Adipocyte (in vitro differentiated cells): ENCODE measurements at regions not wholly inside any gene's neighbourhood (a gene's known extent, or its start where the extent isn't known, plus 50 kb on each side); places are given as distances from the start of the nearest gene placed in this dataset.

Experiments used
- DNase-seq: peaks from one replicate; pipeline ENCODE4 v3.0.0-alpha.2; 2015; ENCODE audit warnings: low read depth
- H3K27me3 ChIP-seq: replicated peaks from 2 replicates; pipeline ENCODE4 v1.7.0; 2013; ENCODE audit warnings: mild to moderate bottlenecking, low read length, moderate library complexity; ENCODE audit not compliant: control insufficient read depth, insufficient read depth
- H3K36me3 ChIP-seq: 2 replicates; pipeline ENCODE4 v1.7.0; 2013; ENCODE audit warnings: low read length, mild to moderate bottlenecking, moderate library complexity; ENCODE audit not compliant: control insufficient read depth, insufficient read depth, severe bottlenecking
- H3K4me1 ChIP-seq: 2 replicates; pipeline ENCODE4 v1.7.0; 2013; ENCODE audit warnings: mild to moderate bottlenecking, low read length, moderate library complexity; ENCODE audit not compliant: control insufficient read depth, insufficient read depth
- H3K4me3 ChIP-seq: 2 replicates; pipeline ENCODE4 v1.7.0; 2013; ENCODE audit warnings: mild to moderate bottlenecking, low read length, moderate library complexity
- H3K9ac ChIP-seq: 2 replicates; pipeline ENCODE4 v1.7.0; 2013; ENCODE audit warnings: mild to moderate bottlenecking, low read length, moderate library complexity
- H3K9me3 ChIP-seq: 2 replicates; pipeline ENCODE4 v1.7.0; 2013; ENCODE audit warnings: mild to moderate bottlenecking, low read length, moderate library complexity; ENCODE audit not compliant: control insufficient read depth

- H3K27me3 ChIP-seq, result no peaks in the 10 kb centered on the region
- H3K4me3 ChIP-seq, result no peak overlapping the region
- no peak overlapping the region for H3K9ac ChIP-seq
- H3K9me3 ChIP-seq, result no peaks in the 10 kb centered on the region
- no peaks in the 10 kb centered on the region for H3K36me3 ChIP-seq
- DNase-seq, result no peak
- peaks cover 8% of the 10 kb centered on the region for H3K4me1 ChIP-seq
Measured at GRCh38 chr12:107521826-107522355, 163.7 kb upstream of the PWP1 start.

GRCh38 chr12:107522692-107523477 is 162.7 kb upstream of the PWP1 start:
- peaks cover 8% of the 10 kb centered on the region for H3K4me1 ChIP-seq

DNA sequence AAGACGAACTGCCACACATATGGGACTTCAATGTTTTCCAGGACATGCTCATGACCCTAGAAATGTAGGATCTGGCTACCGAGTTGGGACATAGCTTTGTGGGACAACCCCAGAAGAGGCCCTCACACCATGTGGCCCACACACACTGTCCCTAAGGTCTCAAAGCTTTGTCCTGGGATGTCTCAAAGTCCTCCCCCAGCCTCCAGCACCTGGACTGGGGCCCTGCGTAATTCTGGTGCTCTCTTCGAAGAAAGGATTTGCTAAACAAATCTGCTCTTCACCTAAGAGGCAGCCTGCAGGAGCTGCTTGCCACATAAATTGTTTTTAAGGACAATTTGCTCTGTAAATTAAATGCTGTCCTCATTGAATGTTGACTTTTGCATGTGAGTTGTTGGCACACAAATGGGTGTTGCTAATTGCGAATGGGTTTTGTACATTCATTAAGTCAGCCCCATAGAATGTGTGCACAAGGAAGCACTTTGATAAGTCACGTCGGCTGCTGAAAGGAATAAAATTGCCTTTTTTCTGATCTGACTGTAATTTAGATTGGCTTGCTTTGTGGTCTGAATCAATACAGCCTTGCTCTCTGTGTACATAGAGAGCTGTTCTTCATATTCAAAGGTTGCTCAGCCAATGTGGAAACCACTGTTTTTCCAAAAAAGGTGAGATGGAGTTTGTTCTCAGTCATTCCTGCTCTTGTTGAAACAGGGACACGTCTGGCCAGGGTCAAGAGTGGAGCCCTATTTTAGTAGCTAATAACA is 161.6 kb upstream of the PWP1 start:
- no peaks in the 10 kb centered on the region for H3K27me3 ChIP-seq
- H3K9me3 ChIP-seq, result no peaks in the 10 kb centered on the region
- DNase-seq, result no peak

More at GRCh38 chr12:107522692-107523477, 162.7 kb upstream of the PWP1 start:
- Histone ChIP-seq H3K27me3 (no peaks in the 10 kb centered on the region), H3K36me3 (no peaks in the 10 kb centered on the region), H3K9ac (no peak overlapping the region), H3K4me3 (no peak overlapping the region), H3K9me3 (no peaks in the 10 kb centered on the region)
- no peak for DNase-seq

GRCh38 chr12:107525063-107525718 is 160.4 kb upstream of the PWP1 start:
- Histone ChIP-seq H3K27me3 (no peaks in the 10 kb centered on the region), H3K4me1 (peaks cover 8% of the 10 kb centered on the region), H3K9ac (no peak overlapping the region), H3K36me3 (no peaks in the 10 kb centered on the region), H3K9me3 (no peaks in the 10 kb centered on the region), H3K4me3 (no peak overlapping the region)
- no peak for DNase-seq

More for the DNA sequence above, 161.6 kb upstream of the PWP1 start:
- Histone ChIP-seq H3K4me3 (no peak overlapping the region), H3K36me3 (no peaks in the 10 kb centered on the region), H3K9ac (no peak overlapping the region), H3K4me1 (peaks cover 8% of the 10 kb centered on the region)

- no peaks in the 10 kb centered on the region for H3K36me3 ChIP-seq
- no peak overlapping the region for H3K9ac ChIP-seq
- no peak overlapping the region for H3K4me3 ChIP-seq
- DNase-seq, result no peak
- H3K9me3 ChIP-seq, result no peaks in the 10 kb centered on the region
- H3K4me1 ChIP-seq, result peaks cover 15% of the 10 kb centered on the region
- H3K27me3 ChIP-seq, result no peaks in the 10 kb centered on the region
Measured at GRCh38 chr12:107525719-107526554, 159.7 kb upstream of the PWP1 start.

GRCh38 chr12:107526555-107527180 is 158.9 kb upstream of the PWP1 start:
- Histone ChIP-seq H3K4me1 (peaks cover 18% of the 10 kb centered on the region), H3K9ac (no peak overlapping the region), H3K9me3 (no peaks in the 10 kb centered on the region), H3K27me3 (no peaks in the 10 kb centered on the region), H3K36me3 (no peaks in the 10 kb centered on the region), H3K4me3 (no peak overlapping the region)
- DNase-seq, result no peak

DNA sequence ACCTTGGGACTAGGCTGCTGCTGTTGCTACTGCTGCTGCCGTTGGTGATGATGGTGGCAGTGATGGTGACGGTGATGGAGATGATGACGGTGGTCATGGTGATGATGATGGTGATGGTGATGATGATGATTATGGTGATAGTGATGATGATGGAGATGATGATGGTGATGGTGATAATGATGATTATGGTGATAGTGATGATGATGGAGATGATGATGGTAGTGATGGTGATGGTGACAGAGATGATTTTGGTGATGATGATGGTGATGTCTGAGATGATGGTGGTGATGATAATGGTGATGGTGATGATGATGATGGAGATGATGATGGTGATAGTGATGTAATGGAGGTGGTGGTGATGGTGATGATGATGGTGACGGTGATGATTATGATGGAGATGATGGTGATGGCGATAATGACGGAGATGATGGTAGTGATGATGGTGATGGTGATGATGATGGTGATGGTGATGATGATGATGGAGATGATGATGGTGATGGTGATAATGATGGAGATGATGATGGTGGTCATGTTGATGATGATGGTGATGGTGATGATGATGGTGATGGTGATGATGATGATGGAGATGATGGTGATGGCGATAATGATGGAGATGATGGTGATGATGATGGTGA is 156.8 kb upstream of the PWP1 start:
- H3K36me3 ChIP-seq, result no peaks in the 10 kb centered on the region
- H3K9me3 ChIP-seq, result peaks cover 4% of the 10 kb centered on the region
- H3K4me3 ChIP-seq, result no peak overlapping the region
- peaks cover 18% of the 10 kb centered on the region for H3K4me1 ChIP-seq
- DNase-seq, result no peak
- no peak overlapping the region for H3K9ac ChIP-seq
- no peaks in the 10 kb centered on the region for H3K27me3 ChIP-seq

DNA sequence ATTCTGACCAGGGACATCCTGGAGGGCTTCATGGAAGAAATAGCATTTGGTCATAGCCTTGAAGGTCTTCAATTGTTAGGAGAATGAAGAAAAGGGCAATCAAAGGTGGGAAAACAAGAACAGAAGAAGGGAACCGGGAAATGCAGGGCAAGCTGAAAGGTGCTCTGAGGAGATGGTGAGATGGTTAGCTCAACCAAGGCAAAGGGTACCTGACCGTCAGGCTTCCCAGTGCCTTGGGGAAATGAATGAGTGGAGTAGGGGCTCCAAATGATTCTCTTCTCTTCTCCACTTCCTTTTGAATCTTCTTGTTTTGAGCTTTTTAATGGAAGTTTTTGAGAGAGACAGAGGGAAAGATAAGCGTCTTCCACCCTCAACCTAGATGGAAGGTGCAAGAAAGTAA is 155.6 kb upstream of the PWP1 start:
- H3K36me3 ChIP-seq, result no peaks in the 10 kb centered on the region
- peaks cover 4% of the 10 kb centered on the region for H3K9me3 ChIP-seq
- no peak overlapping the region for H3K9ac ChIP-seq
- DNase-seq, result no peak
- no peaks in the 10 kb centered on the region for H3K27me3 ChIP-seq
- no peak overlapping the region for H3K4me3 ChIP-seq
- H3K4me1 ChIP-seq, result peaks cover 18% of the 10 kb centered on the region

- no peaks in the 10 kb centered on the region for H3K36me3 ChIP-seq
- H3K9me3 ChIP-seq, result peaks cover 4% of the 10 kb centered on the region
- peaks cover 18% of the 10 kb centered on the region for H3K4me1 ChIP-seq
- no peaks in the 10 kb centered on the region for H3K27me3 ChIP-seq
- no peak overlapping the region for H3K4me3 ChIP-seq
- DNase-seq, result peak; percentile 48
- no peak overlapping the region for H3K9ac ChIP-seq
Measured at GRCh38 chr12:107530701-107531100, 154.9 kb upstream of the PWP1 start.

- Histone ChIP-seq H3K27me3 (no peaks in the 10 kb centered on the region), H3K9me3 (peaks cover 4% of the 10 kb centered on the region), H3K4me3 (no peak overlapping the region), H3K4me1 (peaks cover 10% of the 10 kb centered on the region), H3K36me3 (no peaks in the 10 kb centered on the region), H3K9ac (no peak overlapping the region)
- DNase-seq, result no peak
Measured at GRCh38 chr12:107533218-107533617, 152.4 kb upstream of the PWP1 start.
